ENCODE measurements at regions not wholly inside any gene's neighbourhood (a gene's known extent, or its start where the extent isn't known, plus 50 kb on each side); places are given as distances from the start of the nearest gene placed in this dataset.

DNA sequence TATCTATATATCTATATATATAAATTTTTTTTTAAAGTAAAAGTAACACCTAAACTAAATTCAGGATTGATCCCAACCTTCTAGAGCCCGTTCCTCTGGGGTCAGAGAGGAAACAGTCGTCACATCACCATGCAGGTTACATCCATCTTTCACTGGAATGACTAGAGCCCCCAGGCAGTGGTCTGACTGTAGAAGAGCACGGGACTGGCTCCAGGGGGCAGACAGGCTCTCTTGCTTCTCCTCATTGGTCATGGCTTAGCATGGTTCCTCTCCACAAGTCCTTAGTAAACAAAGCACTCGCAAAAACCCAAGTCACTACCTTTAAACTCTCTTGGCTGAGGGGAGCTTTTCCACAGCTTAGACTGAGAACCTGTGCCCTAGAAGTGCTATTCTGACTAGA lies 110.5 kb downstream of the NR2F2 start:
- no peak for TF ChIP-seq CTCF (IDR thresholded peaks at IDR 0.05; ENCODE audit: poor library complexity, severe bottlenecking)
- no peak overlapping the region for H3K4me3 ChIP-seq (ENCODE audit: severe bottlenecking)
- H3K36me3 ChIP-seq (ENCODE audit: low read depth), result no peaks in the 10 kb centered on the region
- no peak for DNase-seq (ENCODE audit: low spot score)
- H3K9me3 ChIP-seq (ENCODE audit: severe bottlenecking), result no peaks in the 10 kb centered on the region
- no peak overlapping the region for H3K27ac ChIP-seq (ENCODE audit: poor library complexity, severe bottlenecking)
- H3K4me1 ChIP-seq (ENCODE audit: insufficient read depth, poor library complexity, severe bottlenecking), result no peaks in the 10 kb centered on the region
- no peak for ATAC-seq (ENCODE audit: low read depth)
- peaks cover 65% of the 10 kb centered on the region for H3K27me3 ChIP-seq (ENCODE audit: insufficient read depth, poor library complexity, severe bottlenecking)

GRCh38 chr15:96442076-96442475 lies 111.6 kb downstream of the NR2F2 start:
- no peak for ATAC-seq (ENCODE audit: low read depth)
- no peaks in the 10 kb centered on the region for H3K9me3 ChIP-seq (ENCODE audit: severe bottlenecking)
- no peaks in the 10 kb centered on the region for H3K4me1 ChIP-seq (ENCODE audit: insufficient read depth, poor library complexity, severe bottlenecking)
- H3K36me3 ChIP-seq (ENCODE audit: low read depth), result no peaks in the 10 kb centered on the region
- H3K27me3 ChIP-seq (ENCODE audit: insufficient read depth, poor library complexity, severe bottlenecking), result peaks cover 65% of the 10 kb centered on the region
- TF ChIP-seq CTCF (IDR thresholded peaks at IDR 0.05; ENCODE audit: poor library complexity, severe bottlenecking), result no peak
- no peak overlapping the region for H3K4me3 ChIP-seq (ENCODE audit: severe bottlenecking)
- H3K27ac ChIP-seq (ENCODE audit: poor library complexity, severe bottlenecking), result no peak overlapping the region
- no peak for DNase-seq (ENCODE audit: low spot score)

- TF ChIP-seq CTCF (IDR thresholded peaks at IDR 0.05; ENCODE audit: poor library complexity, severe bottlenecking), result no peak
- DNase-seq (ENCODE audit: low spot score) (no peak), ATAC-seq (ENCODE audit: low read depth) (no peak)
- Histone ChIP-seq H3K27me3 (ENCODE audit: insufficient read depth, poor library complexity, severe bottlenecking) (peaks cover 54% of the 10 kb centered on the region), H3K9me3 (ENCODE audit: severe bottlenecking) (no peaks in the 10 kb centered on the region), H3K36me3 (ENCODE audit: low read depth) (no peaks in the 10 kb centered on the region), H3K4me3 (ENCODE audit: severe bottlenecking) (no peak overlapping the region), H3K27ac (ENCODE audit: poor library complexity, severe bottlenecking) (no peak overlapping the region), H3K4me1 (ENCODE audit: insufficient read depth, poor library complexity, severe bottlenecking) (no peaks in the 10 kb centered on the region)
Measured at GRCh38 chr15:96444865-96445264, 114.4 kb downstream of the NR2F2 start.

DNA sequence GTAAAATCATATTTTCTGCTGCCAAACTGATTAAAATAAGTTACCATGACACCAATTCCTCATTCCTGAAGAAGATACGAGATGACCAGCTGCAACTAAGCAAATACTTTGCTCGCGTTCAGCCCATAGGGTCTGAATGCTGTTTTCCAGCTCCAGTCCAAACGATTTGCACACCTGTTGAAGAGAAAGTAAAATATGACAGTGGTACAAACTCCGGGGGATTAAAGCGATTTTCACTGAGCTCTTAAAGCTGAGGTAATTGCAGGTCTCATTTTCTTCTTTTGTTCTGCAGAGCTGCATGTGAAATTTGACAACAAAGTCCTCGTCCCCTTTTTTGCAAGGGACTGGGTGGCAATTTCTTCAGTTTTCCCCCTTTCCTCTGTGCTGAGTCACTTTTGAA lies 118.4 kb downstream of the NR2F2 start:
- H3K27me3 ChIP-seq (ENCODE audit: insufficient read depth, poor library complexity, severe bottlenecking), result peaks cover 64% of the 10 kb centered on the region
- H3K9me3 ChIP-seq (ENCODE audit: severe bottlenecking), result no peaks in the 10 kb centered on the region
- H3K4me1 ChIP-seq (ENCODE audit: insufficient read depth, poor library complexity, severe bottlenecking), result no peaks in the 10 kb centered on the region
- DNase-seq (ENCODE audit: low spot score) (no peak), ATAC-seq (ENCODE audit: low read depth) (no peak)
- TF ChIP-seq CTCF (IDR thresholded peaks at IDR 0.05; ENCODE audit: poor library complexity, severe bottlenecking), result no peak
- H3K36me3 ChIP-seq (ENCODE audit: low read depth), result no peaks in the 10 kb centered on the region
- no peak overlapping the region for H3K4me3 ChIP-seq (ENCODE audit: severe bottlenecking)
- H3K27ac ChIP-seq (ENCODE audit: poor library complexity, severe bottlenecking), result no peak overlapping the region

GRCh38 chr15:96457841-96458240 lies 127.3 kb downstream of the NR2F2 start:
- no peaks in the 10 kb centered on the region for H3K4me1 ChIP-seq (ENCODE audit: insufficient read depth, poor library complexity, severe bottlenecking)
- no peak overlapping the region for H3K27ac ChIP-seq (ENCODE audit: poor library complexity, severe bottlenecking)
- no peaks in the 10 kb centered on the region for H3K9me3 ChIP-seq (ENCODE audit: severe bottlenecking)
- no peak for TF ChIP-seq CTCF (IDR thresholded peaks at IDR 0.05; ENCODE audit: poor library complexity, severe bottlenecking)
- no peak for DNase-seq (ENCODE audit: low spot score)
- H3K4me3 ChIP-seq (ENCODE audit: severe bottlenecking), result no peak overlapping the region
- ATAC-seq (ENCODE audit: low read depth), result peak; percentile 27; the same call in 2 of the 3 replicates
- H3K27me3 ChIP-seq (ENCODE audit: insufficient read depth, poor library complexity, severe bottlenecking), result peaks cover 61% of the 10 kb centered on the region
- H3K36me3 ChIP-seq (ENCODE audit: low read depth), result no peaks in the 10 kb centered on the region
